Left cardiac atrium (tissue), 4 donors: ENCODE measurements at regions not wholly inside any gene's neighbourhood (a gene's known extent, or its start where the extent isn't known, plus 50 kb on each side); places are given as distances from the start of the nearest gene placed in this dataset.

Experiments used
- ATAC-seq, 2 donors: fragments of 200-7000 bp; cut with Tn5 transposase; one replicate each; pipeline ENCODE4 v1.9.1; 2020; ENCODE audit warnings: mild to moderate bottlenecking in 2 of 2, moderate library complexity in 2 of 2
- DNase-seq: peaks from one replicate; pipeline ENCODE4 v3.0.0-alpha.2; 2020
- intact Hi-C, 2 donors: fragments of 100-400 bp; cut with DNase I; formaldehyde crosslinking; loops; one replicate each; pipeline versions ENCODE4 v1.14.1 to v1.15.1; 2022 to 2023
- donor health status: DM: no; HTN: yes; CAD: no.
- donor health status: DM: no; HTN: yes; CAD: no; lungs with severe emphysema.
- donor health status: DM: yes; HTN: yes; CAD: no.
- donor health status: Dilated cardiomyopathy.

- DNase-seq (peak; percentile 85), ATAC-seq (peak; percentile 92 to 93)
- intact Hi-C loops = no loop called here
Observed at GRCh38 chr14:104436047-104436591, 143.4 kb upstream of the C14orf180 start.

- ATAC-seq = no peak
- DNase-seq = peak; percentile 18
- intact Hi-C loops = no loop called here
Observed at GRCh38 chr14:104436741-104437701, 142.5 kb upstream of the C14orf180 start.

- DNase-seq = no peak
- ATAC-seq = no peak
- intact Hi-C loops = no loop called here
Observed at GRCh38 chr14:104437703-104438102, 141.9 kb upstream of the C14orf180 start.

- ATAC-seq = no peak
- no peak for DNase-seq
- intact Hi-C loops = no loop called here
Observed at GRCh38 chr14:104438166-104438887, 141.2 kb upstream of the C14orf180 start.

GRCh38 chr14:104439625-104440024 lies 139.9 kb upstream of the C14orf180 start:
- DNase-seq (no peak), ATAC-seq (no peak)
- intact Hi-C loops = no loop called here

GRCh38 chr14:104440297-104440956 lies 139.1 kb upstream of the C14orf180 start:
- intact Hi-C loops = no loop called here
- no peak for DNase-seq
- ATAC-seq = no peak

GRCh38 chr14:104441275-104442106 lies 138.1 kb upstream of the C14orf180 start:
- no peak for ATAC-seq
- intact Hi-C loops = no loop called here
- no peak for DNase-seq

- intact Hi-C loops = no loop called here
- DNase-seq = no peak
- ATAC-seq = no peak
Observed at GRCh38 chr14:104442107-104442551, 137.4 kb upstream of the C14orf180 start.

GRCh38 chr14:104442631-104443390 lies 136.8 kb upstream of the C14orf180 start:
- no peak for ATAC-seq
- intact Hi-C loops = no loop called here
- no peak for DNase-seq

- DNase-seq = no peak
- intact Hi-C loops = no loop called here
- no peak for ATAC-seq
Observed at GRCh38 chr14:104443391-104444158, 136.0 kb upstream of the C14orf180 start.

- DNase-seq = no peak
- no peak for ATAC-seq
- intact Hi-C loops = no loop called here
Observed at GRCh38 chr14:104444159-104445030, 135.2 kb upstream of the C14orf180 start.

- no peak for DNase-seq
- no peak for ATAC-seq
- intact Hi-C loops = no loop called here
Observed at GRCh38 chr14:104445086-104445485, 134.5 kb upstream of the C14orf180 start.

GRCh38 chr14:104445832-104446381 lies 133.7 kb upstream of the C14orf180 start:
- no peak for DNase-seq
- no peak for ATAC-seq
- intact Hi-C loops = no loop called here

- ATAC-seq (no peak), DNase-seq (no peak)
- intact Hi-C loops = no loop called here
Observed at GRCh38 chr14:104446611-104447010, 133.0 kb upstream of the C14orf180 start.

GRCh38 chr14:104447750-104448149 lies 131.8 kb upstream of the C14orf180 start:
- DNase-seq = no peak
- no peak for ATAC-seq
- intact Hi-C loops = no loop called here

GRCh38 chr14:104448321-104448720 lies 131.2 kb upstream of the C14orf180 start:
- no peak for DNase-seq
- intact Hi-C loops = no loop called here
- no peak for ATAC-seq
